Thoracic aorta (tissue), 2 donors: ENCODE measurements at regions not wholly inside any gene's neighbourhood (a gene's known extent, or its start where the extent isn't known, plus 50 kb on each side); places are given as distances from the start of the nearest gene placed in this dataset.

ENCODE experiments used
- ATAC-seq: fragments of 150-250 bp; one replicate; pipeline ENCODE4 v1.8.0; 2017; ENCODE audit warnings: low read depth; ENCODE audit not compliant: insufficient number of reproducible peaks, low FRiP score
- DNase-seq: peaks from one replicate; pipeline ENCODE4 v3.0.0-alpha.2; 2020; ENCODE audit warnings: low spot score
- H3K27ac ChIP-seq, 2 donors: fragments of 200-600 bp; sonication (generic); 1 replicate in 1 of 2; 2 replicates in 1 of 2; pipeline ENCODE4 v1.5.1; 2016; ENCODE audit warnings: mild to moderate bottlenecking in 2 of 2, moderate library complexity in 2 of 2
- H3K27me3 ChIP-seq: fragments of 200-600 bp; sonication (generic); replicated peaks from 2 replicates; pipeline ENCODE4 v1.6.0; 2016; ENCODE audit warnings: mild to moderate bottlenecking; ENCODE audit not compliant: insufficient read depth
- H3K36me3 ChIP-seq: fragments of 200-600 bp; sonication (generic); one replicate; pipeline ENCODE4 v1.5.1; 2016
- H3K4me1 ChIP-seq, 2 donors: fragments of 200-600 bp; sonication (generic); 1 replicate in 1 of 2; 2 replicates in 1 of 2; pipeline versions ENCODE4 v1.5.1 to v1.6.0; 2016; ENCODE audit warnings: low read depth in 2 of 2, mild to moderate bottlenecking in 1 of 2; ENCODE audit not compliant: control insufficient read depth in 1 of 2
- H3K4me3 ChIP-seq: fragments of 200-600 bp; sonication (generic); 2 replicates; pipeline ENCODE4 v1.5.1; 2016; ENCODE audit warnings: mild to moderate bottlenecking
- H3K9me3 ChIP-seq: fragments of 200-600 bp; sonication (generic); 2 replicates; pipeline ENCODE4 v1.5.1; 2016
- TF ChIP-seq, protein P1 (sequence below): fragments of 200-600 bp; sonication (generic); IDR thresholded peaks from one replicate; pipeline ENCODE4 v1.5.1; 2019; ENCODE audit warnings: antibody characterized with exemption

DNA sequence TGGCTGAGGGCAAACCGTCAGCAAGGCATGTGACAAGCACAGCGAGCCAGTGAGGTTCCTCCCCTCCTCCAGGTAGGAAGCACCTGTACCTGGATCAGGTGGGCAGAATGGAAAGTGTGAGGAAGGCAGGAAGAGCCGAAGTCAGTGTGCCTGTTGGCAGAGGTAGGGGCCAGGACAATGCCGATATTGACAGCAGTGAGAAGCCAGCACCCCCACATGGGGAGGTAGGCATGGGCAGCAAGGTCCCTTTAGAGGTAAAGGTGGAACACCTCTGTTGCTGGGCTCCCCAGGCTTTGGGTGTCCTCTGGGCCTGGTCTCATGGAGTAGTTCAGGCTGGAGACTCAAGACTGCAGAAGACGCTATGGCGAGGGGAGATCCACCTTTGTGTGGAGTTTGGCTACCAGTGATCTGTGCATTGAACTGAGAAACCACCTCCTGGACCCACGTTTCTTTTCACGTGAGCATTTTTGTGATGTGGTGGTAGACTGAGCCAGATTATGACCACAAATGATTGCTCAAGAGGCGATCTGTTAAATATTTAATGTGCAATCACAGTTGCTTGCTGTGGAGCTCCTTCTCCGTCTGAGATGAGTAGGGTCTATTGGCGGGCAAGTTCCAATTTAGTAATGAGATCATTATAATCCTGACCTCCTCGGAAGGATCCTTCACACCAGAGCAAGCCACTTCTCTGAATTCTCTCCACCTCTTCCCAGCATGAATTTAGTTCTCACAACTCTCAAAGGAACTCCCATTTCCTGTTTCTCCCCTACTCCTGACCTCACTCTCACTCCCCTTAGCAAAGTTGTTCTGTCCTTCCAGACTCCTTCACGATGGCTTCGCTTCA, 174.8 kb downstream of the CDH26 start:
- H3K4me1 ChIP-seq = no peaks in the 10 kb centered on the region
- no peak for DNase-seq

DNA sequence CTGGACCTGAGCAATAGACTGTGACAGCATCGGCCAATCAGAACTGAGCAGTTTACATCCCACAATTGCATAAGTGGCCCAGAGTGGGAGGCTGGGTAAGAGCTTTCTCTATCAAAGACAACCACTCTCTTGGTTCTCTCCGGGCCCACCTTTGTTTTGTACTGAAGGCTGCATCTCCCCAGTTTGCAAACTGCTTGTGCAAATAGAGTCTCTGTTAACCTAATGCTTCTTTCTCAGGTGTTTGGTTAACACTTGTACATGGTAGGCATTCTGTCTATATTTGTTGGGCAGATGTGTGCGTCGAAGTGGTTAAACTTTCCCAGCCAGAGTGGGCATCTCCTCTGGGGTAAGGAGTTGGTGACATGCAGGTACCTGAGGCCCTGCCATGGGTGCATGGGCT, 177.1 kb downstream of the CDH26 start:
- no peaks in the 10 kb centered on the region for H3K9me3 ChIP-seq
- ATAC-seq (no peak), DNase-seq (no peak)
- H3K4me3 ChIP-seq = no peak overlapping the region
- no peaks in the 10 kb centered on the region for H3K4me1 ChIP-seq
- H3K27me3 ChIP-seq = no peaks in the 10 kb centered on the region
- no peaks in the 10 kb centered on the region for H3K36me3 ChIP-seq
- TF ChIP-seq, protein P1, sequence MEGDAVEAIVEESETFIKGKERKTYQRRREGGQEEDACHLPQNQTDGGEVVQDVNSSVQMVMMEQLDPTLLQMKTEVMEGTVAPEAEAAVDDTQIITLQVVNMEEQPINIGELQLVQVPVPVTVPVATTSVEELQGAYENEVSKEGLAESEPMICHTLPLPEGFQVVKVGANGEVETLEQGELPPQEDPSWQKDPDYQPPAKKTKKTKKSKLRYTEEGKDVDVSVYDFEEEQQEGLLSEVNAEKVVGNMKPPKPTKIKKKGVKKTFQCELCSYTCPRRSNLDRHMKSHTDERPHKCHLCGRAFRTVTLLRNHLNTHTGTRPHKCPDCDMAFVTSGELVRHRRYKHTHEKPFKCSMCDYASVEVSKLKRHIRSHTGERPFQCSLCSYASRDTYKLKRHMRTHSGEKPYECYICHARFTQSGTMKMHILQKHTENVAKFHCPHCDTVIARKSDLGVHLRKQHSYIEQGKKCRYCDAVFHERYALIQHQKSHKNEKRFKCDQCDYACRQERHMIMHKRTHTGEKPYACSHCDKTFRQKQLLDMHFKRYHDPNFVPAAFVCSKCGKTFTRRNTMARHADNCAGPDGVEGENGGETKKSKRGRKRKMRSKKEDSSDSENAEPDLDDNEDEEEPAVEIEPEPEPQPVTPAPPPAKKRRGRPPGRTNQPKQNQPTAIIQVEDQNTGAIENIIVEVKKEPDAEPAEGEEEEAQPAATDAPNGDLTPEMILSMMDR = no peak
- no peak overlapping the region for H3K27ac ChIP-seq

More for the DNA sequence above, 174.8 kb downstream of the CDH26 start:
- Histone ChIP-seq H3K9me3 (no peaks in the 10 kb centered on the region), H3K27ac (no peak overlapping the region), H3K27me3 (no peaks in the 10 kb centered on the region), H3K36me3 (no peaks in the 10 kb centered on the region), H3K4me3 (no peak overlapping the region)
- ATAC-seq = no peak
- TF ChIP-seq, protein P1 = no peak

- TF ChIP-seq, protein P1 = no peak
- Histone ChIP-seq H3K9me3 (no peaks in the 10 kb centered on the region), H3K27me3 (no peaks in the 10 kb centered on the region), H3K4me1 (no peaks in the 10 kb centered on the region), H3K4me3 (no peak overlapping the region), H3K27ac (no peak overlapping the region), H3K36me3 (no peaks in the 10 kb centered on the region)
- DNase-seq (no peak), ATAC-seq (no peak)
Measured at GRCh38 chr20:60136645-60137401, 178.6 kb downstream of the CDH26 start.

GRCh38 chr20:60137657-60138245, 179.5 kb downstream of the CDH26 start:
- TF ChIP-seq, protein P1 = no peak
- no peak for ATAC-seq
- H3K9me3 ChIP-seq = no peaks in the 10 kb centered on the region
- no peaks in the 10 kb centered on the region for H3K36me3 ChIP-seq
- H3K27me3 ChIP-seq = no peaks in the 10 kb centered on the region
- DNase-seq = no peak
- no peak overlapping the region for H3K27ac ChIP-seq
- no peaks in the 10 kb centered on the region for H3K4me1 ChIP-seq
- H3K4me3 ChIP-seq = peak overlapping the region; percentile 66
